SK-N-SH (cell line): ENCODE measurements at regions not wholly inside any gene's neighbourhood (a gene's known extent, or its start where the extent isn't known, plus 50 kb on each side); places are given as distances from the start of the nearest gene placed in this dataset.

Experiments used
- CTCF ChIA-PET: fragments of 300-600, 350-600 bp; formaldehyde crosslinking; extraction: SDS; loops from one replicate; lab custom pipeline; 2021; lab: Yijun Ruan, JAX
- POLR2A ChIA-PET: fragments of 350-600 bp; sonication (Branson Sonifier 250); formaldehyde crosslinking; extraction: SDS; loops from one replicate; lab custom pipeline; 2020; ENCODE audit warnings: antibody characterized with exemption, inconsistent platforms; lab: Yijun Ruan, JAX
- DNase-seq: peaks from one replicate; pipeline ENCODE4 v3.0.0; 2012
- H2AFZ ChIP-seq: fragments of 200-600 bp; sonication (generic); 2 replicates; pipeline ENCODE4 v1.8.1; 2016; ENCODE audit warnings: antibody characterized with exemption, mild to moderate bottlenecking, low read depth
- H3F3A ChIP-seq: fragments of 200-600 bp; sonication (generic); replicated peaks from 2 replicates; pipeline ENCODE3; 2016; ENCODE audit warnings: antibody characterized with exemption, mild to moderate bottlenecking; ENCODE audit not compliant: insufficient read depth
- H3K27ac ChIP-seq, 2 experiments: fragments of 200-500 bp in 1 of 2; fragments of 200-600 bp in 1 of 2; sonication (Bioruptor generic) in 1 of 2; sonication (generic), shearing (Covaris generic) in 1 of 2; 2 replicates each; pipeline versions ENCODE4 v1.5.1 to v1.6.1; 2014 to 2016; ENCODE audit warnings: low read depth in 2 of 2, inconsistent platforms in 1 of 2, low read length in 1 of 2, mild to moderate bottlenecking in 1 of 2, mixed read lengths in 1 of 2
- H3K27me3 ChIP-seq: fragments of 200-600 bp; sonication (generic), shearing (Covaris generic); 2 replicates; pipeline ENCODE4 v1.6.1; 2016; ENCODE audit warnings: mixed run types; ENCODE audit not compliant: insufficient read depth
- H3K36me3 ChIP-seq, 2 experiments: fragments of 200-500 bp in 1 of 2; fragments of 200-600 bp in 1 of 2; sonication (Bioruptor generic) in 1 of 2; sonication (generic) in 1 of 2; replicated peaks in 1 of 2; 2 replicates each; pipeline versions ENCODE3 to v1.5.1; 2014 to 2016; ENCODE audit warnings: low read length in 1 of 2, mild to moderate bottlenecking in 1 of 2; ENCODE audit not compliant: insufficient read depth in 2 of 2, control insufficient read depth in 1 of 2
- H3K4me1 ChIP-seq, 2 experiments: fragments of 200-500 bp in 1 of 2; fragments of 200-600 bp in 1 of 2; sonication (Bioruptor generic) in 1 of 2; sonication (generic), shearing (Covaris generic) in 1 of 2; 2 replicates each; pipeline versions ENCODE4 v1.5.1 to v1.6.1; 2014 to 2016; ENCODE audit warnings: low read depth in 1 of 2, low read length in 1 of 2, mixed run types in 1 of 2; ENCODE audit not compliant: insufficient read depth in 2 of 2, control insufficient read depth in 1 of 2
- H3K4me2 ChIP-seq: fragments of 200-600 bp; sonication (generic), shearing (Covaris generic); 2 replicates; pipeline ENCODE4 v1.6.1; 2017; ENCODE audit warnings: mixed run types
- H3K4me3 ChIP-seq, 2 experiments: fragments of 200-500 bp in 1 of 2; fragments of 200-600 bp in 1 of 2; sonication (Bioruptor generic) in 1 of 2; sonication (generic), shearing (Covaris generic) in 1 of 2; 2 replicates each; pipeline versions ENCODE4 v1.5.1 to v1.8.1; 2014 to 2016; ENCODE audit warnings: low read depth in 2 of 2, inconsistent platforms in 1 of 2, low read length in 1 of 2, mild to moderate bottlenecking in 1 of 2, mixed read lengths in 1 of 2, moderate library complexity in 1 of 2
- H3K79me2 ChIP-seq: fragments of 200-600 bp; sonication (generic); 2 replicates; pipeline ENCODE4 v1.8.1; 2017; ENCODE audit warnings: mild to moderate bottlenecking; ENCODE audit not compliant: insufficient read depth
- H3K9ac ChIP-seq: fragments of 200-600 bp; sonication (generic); 2 replicates; pipeline ENCODE4 v1.6.1; 2017; ENCODE audit warnings: mixed run types
- H3K9me2 ChIP-seq: fragments of 200-600 bp; sonication (generic); 2 replicates; pipeline ENCODE4 v1.6.1; 2017; ENCODE audit warnings: mixed run types
- H3K9me3 ChIP-seq: fragments of 200-600 bp; sonication (generic); 2 replicates; pipeline ENCODE4 v1.6.1; 2017; ENCODE audit warnings: mixed run types, mild to moderate bottlenecking, moderate library complexity
- H4K20me1 ChIP-seq: fragments of 200-600 bp; sonication (generic); 2 replicates; pipeline ENCODE4 v1.6.1; 2017; ENCODE audit warnings: mild to moderate bottlenecking, mixed run types; ENCODE audit not compliant: insufficient read depth
- CHD2 ChIP-seq: fragments of 150-350 bp; IDR thresholded peaks from 2 replicates; pipeline ENCODE4 v1.6.1; 2018; ENCODE audit warnings: low read length; ENCODE audit not compliant: partially characterized antibody
- EP300 ChIP-seq, 2 experiments: IDR thresholded peaks; 2 replicates each; pipeline versions ENCODE4 v1.4.0 to v1.6.1; 2012; ENCODE audit warnings: borderline replicate concordance in 1 of 2, low read depth in 1 of 2, low read length in 1 of 2
- FOXM1 ChIP-seq: IDR thresholded peaks from 2 replicates; pipeline ENCODE4 v1.4.0; 2012; ENCODE audit warnings: low read depth, mild to moderate bottlenecking
- JUND ChIP-seq: IDR thresholded peaks from 2 replicates; pipeline ENCODE4 v1.4.0; 2012
- POLR2AphosphoS5 ChIP-seq: IDR thresholded peaks from 2 replicates; pipeline ENCODE4 v1.6.1; 2012; ENCODE audit warnings: low read depth, low read length
- RAD21 ChIP-seq: IDR thresholded peaks from 2 replicates; pipeline ENCODE4 v1.6.1; 2012; ENCODE audit warnings: mild to moderate bottlenecking, low read length
- RFX5 ChIP-seq: IDR thresholded peaks from 2 replicates; pipeline ENCODE4 v1.6.1; 2012; ENCODE audit warnings: mild to moderate bottlenecking, improper control_type of control experiment, low read length
- RXRA ChIP-seq: IDR thresholded peaks from 2 replicates; pipeline ENCODE4 v1.4.0; 2012; ENCODE audit warnings: low read depth, mild to moderate bottlenecking, borderline replicate concordance
- SMC3 ChIP-seq: IDR thresholded peaks from 2 replicates; pipeline ENCODE4 v1.6.1; 2012; ENCODE audit warnings: low read depth, low read length, improper control_type of control experiment
- WGBS: methylation state at CpG from one replicate; pipeline ENCODE4 v1.1.6; 2017; ENCODE audit warnings: low lambda C conversion rate; 5-methylcytosine and 5-hydroxymethylcytosine counted together
- TF ChIP-seq, protein P1 (sequence below): fragments of 150-350 bp; IDR thresholded peaks from 2 replicates; pipeline ENCODE4 v1.6.1; 2016; ENCODE audit warnings: mild to moderate bottlenecking, low read depth, low read length
- TF ChIP-seq, protein P2 (sequence below): IDR thresholded peaks from 2 replicates; pipeline ENCODE4 v1.4.0; 2012; ENCODE audit warnings: low read depth, borderline replicate concordance
- TF ChIP-seq, protein P3 (sequence below): fragments of 200-600 bp; sonication (generic); IDR thresholded peaks from 2 replicates; pipeline ENCODE4 v1.6.1; 2017; ENCODE audit warnings: antibody characterized with exemption, mild to moderate bottlenecking, moderate library complexity
- TF ChIP-seq, protein P4 (sequence below): fragments of 150-350 bp; IDR thresholded peaks from 2 replicates; pipeline ENCODE4 v1.6.1; 2017; ENCODE audit warnings: antibody characterized with exemption, low read length, low read depth, borderline replicate concordance

DNA sequence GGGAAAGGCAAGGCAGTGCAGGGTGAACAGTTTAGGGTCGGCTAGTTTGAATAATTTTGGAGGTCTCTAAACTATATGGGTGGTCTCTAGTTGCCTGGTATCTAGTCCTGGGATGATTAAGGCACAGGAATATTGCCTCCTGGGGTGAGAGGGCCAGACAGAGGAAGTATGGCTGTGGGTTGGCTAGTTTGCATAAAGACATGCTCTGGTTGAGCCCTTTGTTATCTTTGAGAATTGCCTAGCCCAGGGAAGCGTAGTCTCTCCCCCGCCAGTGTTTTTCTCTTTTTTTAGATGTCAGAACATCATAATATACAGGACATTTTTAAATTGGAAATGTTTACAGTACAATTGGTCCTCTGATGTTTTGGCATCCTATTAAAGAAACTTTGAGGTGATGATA is 163.5 kb downstream of the PWWP3B start (continued):
- TF ChIP-seq, protein P1, sequence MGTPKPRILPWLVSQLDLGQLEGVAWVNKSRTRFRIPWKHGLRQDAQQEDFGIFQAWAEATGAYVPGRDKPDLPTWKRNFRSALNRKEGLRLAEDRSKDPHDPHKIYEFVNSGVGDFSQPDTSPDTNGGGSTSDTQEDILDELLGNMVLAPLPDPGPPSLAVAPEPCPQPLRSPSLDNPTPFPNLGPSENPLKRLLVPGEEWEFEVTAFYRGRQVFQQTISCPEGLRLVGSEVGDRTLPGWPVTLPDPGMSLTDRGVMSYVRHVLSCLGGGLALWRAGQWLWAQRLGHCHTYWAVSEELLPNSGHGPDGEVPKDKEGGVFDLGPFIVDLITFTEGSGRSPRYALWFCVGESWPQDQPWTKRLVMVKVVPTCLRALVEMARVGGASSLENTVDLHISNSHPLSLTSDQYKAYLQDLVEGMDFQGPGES: no peak
- no peak for TF ChIP-seq FOXM1
- TF ChIP-seq RXRA: no peak
- TF ChIP-seq, protein P2, sequence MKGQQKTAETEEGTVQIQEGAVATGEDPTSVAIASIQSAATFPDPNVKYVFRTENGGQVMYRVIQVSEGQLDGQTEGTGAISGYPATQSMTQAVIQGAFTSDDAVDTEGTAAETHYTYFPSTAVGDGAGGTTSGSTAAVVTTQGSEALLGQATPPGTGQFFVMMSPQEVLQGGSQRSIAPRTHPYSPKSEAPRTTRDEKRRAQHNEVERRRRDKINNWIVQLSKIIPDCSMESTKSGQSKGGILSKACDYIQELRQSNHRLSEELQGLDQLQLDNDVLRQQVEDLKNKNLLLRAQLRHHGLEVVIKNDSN: no peak
- no peak for TF ChIP-seq SMC3

DNA sequence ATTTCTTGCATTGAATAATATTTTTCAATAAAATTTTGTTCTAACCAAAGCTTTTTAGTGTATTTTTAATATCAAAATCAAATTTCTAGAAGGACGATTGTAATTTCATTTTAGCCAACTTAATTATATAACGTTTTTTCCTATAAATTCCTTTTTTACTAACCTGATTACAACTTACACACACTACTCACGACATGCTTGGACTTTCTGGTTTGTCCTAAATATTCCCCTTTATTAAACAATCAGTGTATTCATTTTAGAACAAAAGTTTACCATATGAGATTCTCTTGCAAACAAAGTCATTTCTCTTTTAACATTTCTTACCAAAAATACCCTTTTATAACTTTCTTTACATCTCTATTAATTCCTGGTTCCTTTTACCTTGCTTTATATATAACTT is 173.7 kb downstream of the PWWP3B start:
- Histone ChIP-seq H3K79me2 (no peaks in the 10 kb centered on the region), H3K4me3 (no peak overlapping the region), H3K27ac (no peak overlapping the region), H4K20me1 (no peaks in the 10 kb centered on the region), H2AFZ (no peak overlapping the region), H3K4me2 (no peak overlapping the region), H3K27me3 (no peaks in the 10 kb centered on the region), H3K9me3 (peaks cover 5% of the 10 kb centered on the region; the same call in 1 of the 2 replicates), H3K9ac (no peak overlapping the region), H3K9me2 (no peaks in the 10 kb centered on the region), H3F3A (no peaks in the 10 kb centered on the region), H3K4me1 (no peaks in the 10 kb centered on the region), H3K36me3 (no peaks in the 10 kb centered on the region)
- ChIA-PET POLR2A (no interaction called here), CTCF (interaction anchor here (1.1 kb wide), 1 partner anchor 18 kb away, joined by 3 read pairs; no protein-coding TSS in a partner anchor)
- TF ChIP-seq EP300 (IDR thresholded peaks at IDR 0.05; ENCODE audit: borderline replicate concordance in 1 of 2, low read depth in 1 of 2, low read length in 1 of 2) (no peak), RAD21 (no peak), JUND (no peak), CHD2 (no peak), RXRA (no peak), POLR2AphosphoS5 (no peak), RFX5 (no peak)
- TF ChIP-seq, protein P3, sequence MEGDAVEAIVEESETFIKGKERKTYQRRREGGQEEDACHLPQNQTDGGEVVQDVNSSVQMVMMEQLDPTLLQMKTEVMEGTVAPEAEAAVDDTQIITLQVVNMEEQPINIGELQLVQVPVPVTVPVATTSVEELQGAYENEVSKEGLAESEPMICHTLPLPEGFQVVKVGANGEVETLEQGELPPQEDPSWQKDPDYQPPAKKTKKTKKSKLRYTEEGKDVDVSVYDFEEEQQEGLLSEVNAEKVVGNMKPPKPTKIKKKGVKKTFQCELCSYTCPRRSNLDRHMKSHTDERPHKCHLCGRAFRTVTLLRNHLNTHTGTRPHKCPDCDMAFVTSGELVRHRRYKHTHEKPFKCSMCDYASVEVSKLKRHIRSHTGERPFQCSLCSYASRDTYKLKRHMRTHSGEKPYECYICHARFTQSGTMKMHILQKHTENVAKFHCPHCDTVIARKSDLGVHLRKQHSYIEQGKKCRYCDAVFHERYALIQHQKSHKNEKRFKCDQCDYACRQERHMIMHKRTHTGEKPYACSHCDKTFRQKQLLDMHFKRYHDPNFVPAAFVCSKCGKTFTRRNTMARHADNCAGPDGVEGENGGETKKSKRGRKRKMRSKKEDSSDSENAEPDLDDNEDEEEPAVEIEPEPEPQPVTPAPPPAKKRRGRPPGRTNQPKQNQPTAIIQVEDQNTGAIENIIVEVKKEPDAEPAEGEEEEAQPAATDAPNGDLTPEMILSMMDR: no peak
- TF ChIP-seq, protein P4, sequence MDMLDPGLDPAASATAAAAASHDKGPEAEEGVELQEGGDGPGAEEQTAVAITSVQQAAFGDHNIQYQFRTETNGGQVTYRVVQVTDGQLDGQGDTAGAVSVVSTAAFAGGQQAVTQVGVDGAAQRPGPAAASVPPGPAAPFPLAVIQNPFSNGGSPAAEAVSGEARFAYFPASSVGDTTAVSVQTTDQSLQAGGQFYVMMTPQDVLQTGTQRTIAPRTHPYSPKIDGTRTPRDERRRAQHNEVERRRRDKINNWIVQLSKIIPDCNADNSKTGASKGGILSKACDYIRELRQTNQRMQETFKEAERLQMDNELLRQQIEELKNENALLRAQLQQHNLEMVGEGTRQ: no peak
- TF ChIP-seq, protein P1: no peak
- DNase-seq: no peak
- 1% methylated on average over 3 of the region's 3 CpGs for whole genome bisulfite sequencing
